HEK293 (cell line): ENCODE measurements at regions not wholly inside any gene's neighbourhood (a gene's known extent, or its start where the extent isn't known, plus 50 kb on each side); places are given as distances from the start of the nearest gene placed in this dataset.
A peak's percentile ranks its signal among the peaks of the same experiment; 100 is the strongest.

ENCODE experiments used
- AEBP2 ChIP-seq: fragments of 450-650 bp; formaldehyde crosslinking; IDR thresholded peaks from 2 replicates; pipeline ENCODE4 v1.5.1; 2016; ENCODE audit warnings: missing biosample characterization, missing genetic modification characterization, borderline replicate concordance
- EGR2 ChIP-seq: fragments of 450-650 bp; formaldehyde crosslinking; IDR thresholded peaks from 2 replicates; pipeline ENCODE4 v1.5.1; 2016; ENCODE audit warnings: low read depth, missing biosample characterization, missing genetic modification characterization
- HIC1 ChIP-seq: fragments of 450-650 bp; formaldehyde crosslinking; IDR thresholded peaks from 2 replicates; pipeline ENCODE4 v1.5.1; 2016; ENCODE audit warnings: missing biosample characterization, missing genetic modification characterization
- RBAK ChIP-seq: fragments of 450-650 bp; formaldehyde crosslinking; IDR thresholded peaks from 2 replicates; pipeline ENCODE4 v1.5.1; 2016; ENCODE audit warnings: missing biosample characterization, missing genetic modification characterization
- TSHZ1 ChIP-seq: fragments of 450-650 bp; formaldehyde crosslinking; IDR thresholded peaks from 2 replicates; pipeline ENCODE4 v1.5.1; 2016; ENCODE audit warnings: missing biosample characterization, missing genetic modification characterization, borderline replicate concordance
- ZEB2 ChIP-seq: fragments of 450-650 bp; formaldehyde crosslinking; IDR thresholded peaks from 2 replicates; pipeline ENCODE4 v1.5.1; 2016; ENCODE audit warnings: missing biosample characterization, missing genetic modification characterization
- ZNF10 ChIP-seq: fragments of 450-650 bp; formaldehyde crosslinking; IDR thresholded peaks from 2 replicates; pipeline ENCODE4 v1.5.1; 2017; ENCODE audit warnings: missing biosample characterization, missing genetic modification characterization
- ZNF223 ChIP-seq: fragments of 450-650 bp; formaldehyde crosslinking; IDR thresholded peaks from 2 replicates; pipeline ENCODE4 v1.5.1; 2016; ENCODE audit warnings: missing biosample characterization, missing genetic modification characterization
- ZNF292 ChIP-seq: fragments of 450-650 bp; formaldehyde crosslinking; IDR thresholded peaks from 2 replicates; pipeline ENCODE4 v1.5.1; 2016; ENCODE audit warnings: low read depth, missing biosample characterization, missing genetic modification characterization, borderline replicate concordance
- ZNF302 ChIP-seq: fragments of 450-650 bp; formaldehyde crosslinking; IDR thresholded peaks from 2 replicates; pipeline ENCODE4 v1.5.1; 2016; ENCODE audit warnings: missing biosample characterization, missing genetic modification characterization, low read depth
- ZNF404 ChIP-seq: fragments of 450-650 bp; formaldehyde crosslinking; IDR thresholded peaks from 2 replicates; pipeline ENCODE4 v1.5.1; 2017; ENCODE audit warnings: missing biosample characterization, missing genetic modification characterization
- ZNF518A ChIP-seq: fragments of 450-650 bp; formaldehyde crosslinking; conservative IDR thresholded peaks from 2 replicates; pipeline ENCODE4 v1.5.1; 2016; ENCODE audit warnings: low read depth, missing biosample characterization, missing genetic modification characterization
- ZNF544 ChIP-seq: fragments of 450-650 bp; formaldehyde crosslinking; IDR thresholded peaks from 2 replicates; pipeline ENCODE4 v1.5.0; 2017; ENCODE audit warnings: missing biosample characterization, missing genetic modification characterization
- ZNF548 ChIP-seq: fragments of 450-650 bp; formaldehyde crosslinking; IDR thresholded peaks from 2 replicates; pipeline ENCODE4 v1.5.1; 2016; ENCODE audit warnings: missing biosample characterization, missing genetic modification characterization
- ZNF621 ChIP-seq: fragments of 450-650 bp; formaldehyde crosslinking; IDR thresholded peaks from 2 replicates; pipeline ENCODE4 v1.5.1; 2017; ENCODE audit warnings: missing biosample characterization, missing genetic modification characterization
- ZSCAN18 ChIP-seq: fragments of 450-650 bp; formaldehyde crosslinking; IDR thresholded peaks from 2 replicates; pipeline ENCODE4 v1.5.1; 2016; ENCODE audit warnings: missing biosample characterization, missing genetic modification characterization
- ZXDB ChIP-seq: fragments of 450-650 bp; formaldehyde crosslinking; IDR thresholded peaks from 2 replicates; pipeline ENCODE4 v1.5.1; 2016; ENCODE audit warnings: missing biosample characterization, missing genetic modification characterization
- TF ChIP-seq, protein P1 (sequence below): fragments of 450-650 bp; formaldehyde crosslinking; IDR thresholded peaks from 2 replicates; pipeline ENCODE4 v1.5.1; 2016; ENCODE audit warnings: missing biosample characterization, missing genetic modification characterization, low read depth
- TF ChIP-seq, protein P2 (sequence below): fragments of 450-650 bp; formaldehyde crosslinking; IDR thresholded peaks from 2 replicates; pipeline ENCODE4 v1.5.1; 2016; ENCODE audit warnings: missing biosample characterization, missing genetic modification characterization, low read depth

DNA sequence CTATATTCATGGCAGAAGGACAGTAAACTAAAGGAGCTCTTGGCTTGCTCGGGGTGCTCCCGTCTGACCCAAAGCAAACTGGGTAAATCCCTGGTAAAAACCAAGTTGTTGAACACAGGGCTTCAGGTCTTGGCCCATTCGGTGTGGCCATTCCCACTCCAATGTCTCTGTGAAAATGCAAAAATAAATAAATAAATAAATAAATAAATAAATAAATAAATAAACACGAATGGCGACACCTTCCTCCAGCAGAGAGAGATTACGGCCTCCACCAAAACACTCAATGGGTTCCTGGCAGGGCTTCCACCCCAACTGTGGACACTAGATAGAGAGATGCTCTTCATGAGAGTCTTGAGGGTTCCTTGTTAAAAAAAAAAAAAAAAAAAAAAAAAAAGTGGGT, 325.3 kb downstream of the SOX9 start (continued):
- TF ChIP-seq ZNF621 (tag by site-specific recombination) (no peak), ZNF223 (0 out of 2 replicates have a peak, but pooled peaks have one; percentile 49), HIC1 (tag by site-specific recombination) (no peak), ZNF404 (tag by site-specific recombination) (0 out of 2 replicates have a peak, but pooled peaks have one; percentile 47), ZNF518A (tag by site-specific recombination) (peak; percentile 94), EGR2 (no peak), ZSCAN18 (tag by site-specific recombination) (no peak), TSHZ1 (tag by site-specific recombination) (no peak), ZNF10 (tag by site-specific recombination) (no peak), ZNF548 (0 out of 2 replicates have a peak, but pooled peaks have one; percentile 20), AEBP2 (tag by site-specific recombination) (0 out of 2 replicates have a peak, but pooled peaks have one; percentile 29), ZNF544 (tag by site-specific recombination) (no peak), ZNF302 (tag by site-specific recombination) (no peak), ZEB2 (no peak), RBAK (peak; percentile 49; the same call in 1 of the 2 replicates), ZNF292 (tag by site-specific recombination) (0 out of 2 replicates have a peak, but pooled peaks have one; percentile 29), ZXDB (tag by site-specific recombination) (no peak)
- TF ChIP-seq, protein P1, sequence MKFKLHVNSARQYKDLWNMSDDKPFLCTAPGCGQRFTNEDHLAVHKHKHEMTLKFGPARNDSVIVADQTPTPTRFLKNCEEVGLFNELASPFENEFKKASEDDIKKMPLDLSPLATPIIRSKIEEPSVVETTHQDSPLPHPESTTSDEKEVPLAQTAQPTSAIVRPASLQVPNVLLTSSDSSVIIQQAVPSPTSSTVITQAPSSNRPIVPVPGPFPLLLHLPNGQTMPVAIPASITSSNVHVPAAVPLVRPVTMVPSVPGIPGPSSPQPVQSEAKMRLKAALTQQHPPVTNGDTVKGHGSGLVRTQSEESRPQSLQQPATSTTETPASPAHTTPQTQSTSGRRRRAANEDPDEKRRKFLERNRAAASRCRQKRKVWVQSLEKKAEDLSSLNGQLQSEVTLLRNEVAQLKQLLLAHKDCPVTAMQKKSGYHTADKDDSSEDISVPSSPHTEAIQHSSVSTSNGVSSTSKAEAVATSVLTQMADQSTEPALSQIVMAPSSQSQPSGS (tag by site-specific recombination): no peak
- TF ChIP-seq, protein P2, sequence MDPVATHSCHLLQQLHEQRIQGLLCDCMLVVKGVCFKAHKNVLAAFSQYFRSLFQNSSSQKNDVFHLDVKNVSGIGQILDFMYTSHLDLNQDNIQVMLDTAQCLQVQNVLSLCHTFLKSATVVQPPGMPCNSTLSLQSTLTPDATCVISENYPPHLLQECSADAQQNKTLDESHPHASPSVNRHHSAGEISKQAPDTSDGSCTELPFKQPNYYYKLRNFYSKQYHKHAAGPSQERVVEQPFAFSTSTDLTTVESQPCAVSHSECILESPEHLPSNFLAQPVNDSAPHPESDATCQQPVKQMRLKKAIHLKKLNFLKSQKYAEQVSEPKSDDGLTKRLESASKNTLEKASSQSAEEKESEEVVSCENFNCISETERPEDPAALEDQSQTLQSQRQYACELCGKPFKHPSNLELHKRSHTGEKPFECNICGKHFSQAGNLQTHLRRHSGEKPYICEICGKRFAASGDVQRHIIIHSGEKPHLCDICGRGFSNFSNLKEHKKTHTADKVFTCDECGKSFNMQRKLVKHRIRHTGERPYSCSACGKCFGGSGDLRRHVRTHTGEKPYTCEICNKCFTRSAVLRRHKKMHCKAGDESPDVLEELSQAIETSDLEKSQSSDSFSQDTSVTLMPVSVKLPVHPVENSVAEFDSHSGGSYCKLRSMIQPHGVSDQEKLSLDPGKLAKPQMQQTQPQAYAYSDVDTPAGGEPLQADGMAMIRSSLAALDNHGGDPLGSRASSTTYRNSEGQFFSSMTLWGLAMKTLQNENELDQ (tag by site-specific recombination): no peak
